SK-N-MC (cell line): ENCODE measurements at regions not wholly inside any gene's neighbourhood (a gene's known extent, or its start where the extent isn't known, plus 50 kb on each side); places are given as distances from the start of the nearest gene placed in this dataset.

ENCODE experiments used
- EZH2 ChIP-seq: fragments of 200-600 bp; sonication (generic); IDR thresholded peaks from one replicate; pipeline ENCODE4 v1.6.1; 2017; ENCODE audit warnings: antibody characterized with exemption
- POLR2AphosphoS5 ChIP-seq: IDR thresholded peaks from 2 replicates; pipeline ENCODE4 v1.6.1; 2012; ENCODE audit warnings: mild to moderate bottlenecking, low read depth, low read length, borderline replicate concordance

- no peak for TF ChIP-seq POLR2AphosphoS5
- TF ChIP-seq EZH2 = no peak
These were observed 289.7 kb upstream of the DPYD start for GRCh38 chr1:98210563-98210962.
